LNCaP clone FGC (cell line): ENCODE measurements at regions not wholly inside any gene's neighbourhood (a gene's known extent, or its start where the extent isn't known, plus 50 kb on each side); places are given as distances from the start of the nearest gene placed in this dataset.

Source experiments
- DNase-seq: peaks from one replicate; pipeline ENCODE4 v3.0.0-alpha.2; 2011; ENCODE audit warnings: low read depth
- H3K4me3 ChIP-seq: 2 replicates; pipeline ENCODE4 v1.5.1; 2011; ENCODE audit warnings: mild to moderate bottlenecking, low read depth, low read length, control low read depth
- TF ChIP-seq, protein P1 (sequence below): IDR thresholded peaks from 2 replicates; pipeline ENCODE4 v1.5.1; 2012; ENCODE audit warnings: mild to moderate bottlenecking; ENCODE audit not compliant: control insufficient read depth, insufficient read depth; ENCODE audit errors: extremely low read depth

GRCh38 chr4:124386163-124386562 lies 326.4 kb downstream of the ANKRD50 start:
- DNase-seq: no peak
- TF ChIP-seq, protein P1, sequence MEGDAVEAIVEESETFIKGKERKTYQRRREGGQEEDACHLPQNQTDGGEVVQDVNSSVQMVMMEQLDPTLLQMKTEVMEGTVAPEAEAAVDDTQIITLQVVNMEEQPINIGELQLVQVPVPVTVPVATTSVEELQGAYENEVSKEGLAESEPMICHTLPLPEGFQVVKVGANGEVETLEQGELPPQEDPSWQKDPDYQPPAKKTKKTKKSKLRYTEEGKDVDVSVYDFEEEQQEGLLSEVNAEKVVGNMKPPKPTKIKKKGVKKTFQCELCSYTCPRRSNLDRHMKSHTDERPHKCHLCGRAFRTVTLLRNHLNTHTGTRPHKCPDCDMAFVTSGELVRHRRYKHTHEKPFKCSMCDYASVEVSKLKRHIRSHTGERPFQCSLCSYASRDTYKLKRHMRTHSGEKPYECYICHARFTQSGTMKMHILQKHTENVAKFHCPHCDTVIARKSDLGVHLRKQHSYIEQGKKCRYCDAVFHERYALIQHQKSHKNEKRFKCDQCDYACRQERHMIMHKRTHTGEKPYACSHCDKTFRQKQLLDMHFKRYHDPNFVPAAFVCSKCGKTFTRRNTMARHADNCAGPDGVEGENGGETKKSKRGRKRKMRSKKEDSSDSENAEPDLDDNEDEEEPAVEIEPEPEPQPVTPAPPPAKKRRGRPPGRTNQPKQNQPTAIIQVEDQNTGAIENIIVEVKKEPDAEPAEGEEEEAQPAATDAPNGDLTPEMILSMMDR: no peak
- H3K4me3 ChIP-seq: no peak overlapping the region

- DNase-seq: no peak
- H3K4me3 ChIP-seq: no peak overlapping the region
- TF ChIP-seq, protein P1: no peak
Measured at GRCh38 chr4:124386648-124387047, 325.9 kb downstream of the ANKRD50 start.

DNA sequence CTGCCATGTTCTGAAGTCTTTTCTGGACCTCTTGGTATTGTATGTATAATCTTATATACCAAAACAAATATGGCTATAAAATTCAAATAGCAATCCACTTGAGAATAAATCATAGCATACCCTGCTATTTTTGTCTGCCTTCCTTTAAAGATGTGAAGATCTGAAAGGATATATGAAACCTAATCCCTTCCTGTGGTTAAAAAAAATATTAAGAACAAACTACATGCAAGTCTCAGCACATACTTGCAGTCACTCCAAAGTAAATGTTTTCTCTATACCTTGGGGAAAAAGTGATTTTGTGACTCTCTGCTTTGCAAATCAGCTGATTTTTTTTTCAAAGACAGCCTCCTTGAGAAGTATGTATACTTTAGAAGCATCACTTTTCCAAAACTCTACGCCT lies 322.9 kb downstream of the ANKRD50 start:
- DNase-seq: no peak
- H3K4me3 ChIP-seq: no peak overlapping the region
- TF ChIP-seq, protein P1: no peak

- no peak for DNase-seq
- no peak overlapping the region for H3K4me3 ChIP-seq
- TF ChIP-seq, protein P1: no peak
Measured at GRCh38 chr4:124390861-124391260, 321.7 kb downstream of the ANKRD50 start.

DNA sequence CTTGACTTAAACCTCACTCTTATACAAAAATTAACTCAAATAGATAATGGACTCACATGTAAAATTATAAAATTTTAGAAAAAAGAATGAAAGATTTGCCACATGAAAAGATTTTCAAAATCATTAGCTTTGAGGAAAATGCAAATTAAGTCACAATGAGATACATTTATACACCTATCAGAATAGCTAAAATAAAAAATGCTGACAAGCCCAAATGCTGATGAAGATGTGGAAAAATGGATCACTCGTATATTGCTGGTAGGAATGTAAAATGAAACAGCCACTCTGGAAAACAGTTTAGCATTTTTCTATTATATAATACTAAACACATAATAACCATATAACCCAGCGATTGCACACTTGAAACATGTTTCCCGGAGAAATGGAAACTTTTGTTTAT lies 316.2 kb downstream of the ANKRD50 start:
- no peak for DNase-seq
- no peak overlapping the region for H3K4me3 ChIP-seq
- TF ChIP-seq, protein P1: no peak

- no peak overlapping the region for H3K4me3 ChIP-seq
- TF ChIP-seq, protein P1: no peak
- DNase-seq: no peak
Measured at GRCh38 chr4:124401606-124402005, 310.9 kb downstream of the ANKRD50 start.

GRCh38 chr4:124409044-124409443 lies 303.5 kb downstream of the ANKRD50 start:
- TF ChIP-seq, protein P1: no peak
- no peak for DNase-seq
- no peak overlapping the region for H3K4me3 ChIP-seq
